ENCODE measurements at regions not wholly inside any gene's neighbourhood (a gene's known extent, or its start where the extent isn't known, plus 50 kb on each side); places are given as distances from the start of the nearest gene placed in this dataset.
"Not testable (repeated sequence)": the region's sequence is repeated elsewhere in the genome, so short reads cannot be mapped to it uniquely, and the experiment has no call there.

- Histone ChIP-seq H3K27ac (ENCODE audit: low read length) (no peak overlapping the region), H3K9me3 (no peaks in the 10 kb centered on the region), H3K4me1 (ENCODE audit: control insufficient read depth in 1 of 2, extremely low read depth in 1 of 2, insufficient read depth in 2 of 2, low read length in 2 of 2) (peaks cover 0 to 11% of the 10 kb centered on the region in 2 experiments), H3K36me3 (ENCODE audit: control insufficient read depth in 2 of 2, extremely low read depth in 1 of 2, insufficient read depth in 1 of 2, low read length in 1 of 2) (no peaks in the 10 kb centered on the region), H3K27me3 (replicated peaks in 1 of 2; ENCODE audit: control insufficient read depth in 2 of 2, extremely low read depth in 1 of 2, insufficient read depth in 2 of 2, low read length in 1 of 2) (peaks cover 0 to 5% of the 10 kb centered on the region in 2 experiments), H3K4me3 (ENCODE audit: control insufficient read depth in 1 of 2, extremely low read depth in 1 of 2, low read length in 1 of 2) (no peak overlapping the region)
- H3K9me3 Mint-ChIP-seq: peaks cover 3 to 31% (median 16%) of the 10 kb centered on the region in 3 donors
- H3K27ac Mint-ChIP-seq: no peak overlapping the region
- ChIA-PET POLR2A (no interaction called here), CTCF (no interaction called here)
- H3K36me3 Mint-ChIP-seq: peaks cover 4% of the 10 kb centered on the region
- H3K4me3 Mint-ChIP-seq: no peak overlapping the region
- H3K4me1 Mint-ChIP-seq: peaks cover 12 to 41% (median 12%) of the 10 kb centered on the region in 3 donors
- ATAC-seq (replicated peaks in 1 of 4) (no peak), DNase-seq (no peak)
- H3K27me3 Mint-ChIP-seq: peaks cover 6 to 26% of the 10 kb centered on the region in 2 donors
These were observed 212.0 kb upstream of the MGAT5 start for GRCh38 chr2:134041877-134042276.

- H3K27ac Mint-ChIP-seq; H3K27ac ChIP-seq (ENCODE audit: low read length); CTCF ChIA-PET; H3K36me3 ChIP-seq (ENCODE audit: control insufficient read depth in 2 of 2, extremely low read depth in 1 of 2, insufficient read depth in 1 of 2, low read length in 1 of 2); H3K4me3 ChIP-seq (ENCODE audit: control insufficient read depth in 1 of 2, extremely low read depth in 1 of 2, low read length in 1 of 2); ATAC-seq (replicated peaks in 1 of 4); H3K36me3 Mint-ChIP-seq; H3K27me3 ChIP-seq (replicated peaks in 1 of 2; ENCODE audit: control insufficient read depth in 2 of 2, extremely low read depth in 1 of 2, insufficient read depth in 2 of 2, low read length in 1 of 2); H3K9me3 ChIP-seq: not testable (repeated sequence)
- peaks cover 5 to 29% (median 15%) of the 10 kb centered on the region in 3 donors for H3K9me3 Mint-ChIP-seq
- peak overlapping the region in 1 of 3 donors; percentile 37 for H3K4me3 Mint-ChIP-seq
- 84% methylated on average over 7 of the region's 8 CpGs for WGBS (ENCODE audit: insufficient coverage)
- peaks cover 12 to 41% (median 12%) of the 10 kb centered on the region in 3 donors for H3K4me1 Mint-ChIP-seq
- POLR2A ChIA-PET: interaction anchor here in 1 of 2 donors (0.7 kb wide), 1 partner anchor 81 kb away, joined by 3 read pairs; no protein-coding TSS in a partner anchor
- H3K27me3 Mint-ChIP-seq: peaks cover 6 to 29% of the 10 kb centered on the region in 2 donors
- DNase-seq: peak in 1 of 35 experiments; percentile 17
- H3K4me1 ChIP-seq (ENCODE audit: control insufficient read depth in 1 of 2, extremely low read depth in 1 of 2, insufficient read depth in 2 of 2, low read length in 2 of 2): peaks cover 0 to 11% of the 10 kb centered on the region in 2 experiments
These were observed 210.8 kb upstream of the MGAT5 start for GRCh38 chr2:134043028-134043427.

DNA sequence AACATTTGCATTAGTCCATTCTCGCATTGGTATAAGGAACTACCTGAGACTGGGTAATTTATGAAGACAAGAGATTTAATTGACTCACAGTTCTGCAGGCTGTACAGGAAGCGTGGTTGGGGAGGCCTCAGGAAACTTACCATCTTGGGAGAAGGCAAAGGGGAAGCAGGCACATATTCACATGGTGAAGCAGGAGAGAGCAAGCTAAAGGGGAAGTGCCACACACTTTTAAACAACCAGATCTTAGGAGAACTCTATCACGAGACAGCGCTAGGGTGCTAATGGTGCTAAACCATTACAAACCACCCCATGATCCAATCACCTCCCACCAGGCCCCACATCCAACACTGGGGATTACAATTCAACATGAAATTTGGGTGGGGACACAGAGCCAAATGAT, 201.7 kb upstream of the MGAT5 start:
- Mint-ChIP-seq H3K9me3 (peaks cover 0 to 9% (median 3%) of the 10 kb centered on the region in 3 donors), H3K36me3 (no peaks in the 10 kb centered on the region), H3K4me3 (no peak overlapping the region), H3K27ac (no peak overlapping the region), H3K27me3 (peaks cover 0 to 10% of the 10 kb centered on the region in 2 donors), H3K4me1 (no peaks in the 10 kb centered on the region)
- ChIA-PET POLR2A (no interaction called here), CTCF (no interaction called here)
- no peaks in the 10 kb centered on the region for H3K4me1 ChIP-seq (ENCODE audit: control insufficient read depth in 1 of 2, extremely low read depth in 1 of 2, insufficient read depth in 2 of 2, low read length in 2 of 2)
- no peaks in the 10 kb centered on the region for H3K9me3 ChIP-seq
- WGBS (ENCODE audit: insufficient coverage): 30% methylated on average over 2 of the region's 4 CpGs
- H3K27me3 ChIP-seq (replicated peaks in 1 of 2; ENCODE audit: control insufficient read depth in 2 of 2, extremely low read depth in 1 of 2, insufficient read depth in 2 of 2, low read length in 1 of 2): no peaks in the 10 kb centered on the region
- ATAC-seq (replicated peaks in 1 of 4) (no peak), DNase-seq (no peak)
- no peak overlapping the region for H3K4me3 ChIP-seq (ENCODE audit: control insufficient read depth in 1 of 2, extremely low read depth in 1 of 2, low read length in 1 of 2)
- no peaks in the 10 kb centered on the region for H3K36me3 ChIP-seq (ENCODE audit: control insufficient read depth in 2 of 2, extremely low read depth in 1 of 2, insufficient read depth in 1 of 2, low read length in 1 of 2)
- H3K27ac ChIP-seq (ENCODE audit: low read length): no peak overlapping the region

DNA sequence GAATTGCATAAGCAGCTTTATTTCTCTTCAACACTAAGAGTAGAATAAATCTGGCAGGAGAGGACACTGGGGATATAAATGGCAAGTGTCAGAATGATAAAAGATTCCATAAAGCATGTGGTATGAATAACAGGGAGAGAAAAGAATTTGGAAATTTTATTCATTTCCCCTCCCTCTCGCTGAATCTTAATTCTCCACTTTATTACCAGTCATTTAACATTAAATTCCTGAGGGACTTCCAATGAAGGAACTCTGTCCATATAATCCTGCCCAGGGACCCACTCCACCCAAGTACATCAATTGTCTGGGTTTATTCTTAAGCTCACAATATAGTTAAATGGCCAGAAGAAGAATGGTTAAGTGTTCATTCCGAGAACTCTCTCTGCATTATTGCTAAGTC, 197.7 kb upstream of the MGAT5 start:
- H3K4me1 ChIP-seq (ENCODE audit: control insufficient read depth in 1 of 2, extremely low read depth in 1 of 2, insufficient read depth in 2 of 2, low read length in 2 of 2): peaks cover 0 to 6% of the 10 kb centered on the region in 2 experiments
- Mint-ChIP-seq H3K4me3 (no peak overlapping the region), H3K4me1 (peaks cover 6 to 9% (median 8%) of the 10 kb centered on the region in 3 donors), H3K9me3 (peaks cover 0 to 3% (median 0%) of the 10 kb centered on the region in 3 donors), H3K27ac (no peak overlapping the region), H3K36me3 (no peaks in the 10 kb centered on the region), H3K27me3 (peaks cover 4 to 7% of the 10 kb centered on the region in 2 donors)
- CTCF ChIA-PET: no interaction called here
- H3K9me3 ChIP-seq: no peaks in the 10 kb centered on the region
- no peak overlapping the region for H3K4me3 ChIP-seq (ENCODE audit: control insufficient read depth in 1 of 2, extremely low read depth in 1 of 2, low read length in 1 of 2)
- H3K27me3 ChIP-seq (replicated peaks in 1 of 2; ENCODE audit: control insufficient read depth in 2 of 2, extremely low read depth in 1 of 2, insufficient read depth in 2 of 2, low read length in 1 of 2): peaks cover 0 to 2% of the 10 kb centered on the region in 2 experiments
- no peak for ATAC-seq (replicated peaks in 1 of 4)
- POLR2A ChIA-PET: no interaction called here
- no peak overlapping the region for H3K27ac ChIP-seq (ENCODE audit: low read length)
- no CpG with 5 or more reads among the region's 2 CpGs for WGBS (ENCODE audit: insufficient coverage)
- no peaks in the 10 kb centered on the region for H3K36me3 ChIP-seq (ENCODE audit: control insufficient read depth in 2 of 2, extremely low read depth in 1 of 2, insufficient read depth in 1 of 2, low read length in 1 of 2)
- no peak for DNase-seq

- Mint-ChIP-seq H3K4me3 (peak overlapping the region; percentile 18 to 61 (median 56)), H3K27ac (peak overlapping the region; percentile 33 to 49), H3K9me3 (peaks cover 0 to 15% (median 6%) of the 10 kb centered on the region in 3 donors), H3K4me1 (peaks cover 11 to 14% (median 14%) of the 10 kb centered on the region in 3 donors)
- DNase-seq: peak in 2 of 35 experiments; percentile 16 to 28
- ATAC-seq (replicated peaks in 1 of 4); H3K27me3 Mint-ChIP-seq; H3K4me1 ChIP-seq (ENCODE audit: control insufficient read depth in 1 of 2, extremely low read depth in 1 of 2, insufficient read depth in 2 of 2, low read length in 2 of 2); H3K4me3 ChIP-seq (ENCODE audit: control insufficient read depth in 1 of 2, extremely low read depth in 1 of 2, low read length in 1 of 2); H3K9me3 ChIP-seq; H3K27ac ChIP-seq (ENCODE audit: low read length); H3K27me3 ChIP-seq (replicated peaks in 1 of 2; ENCODE audit: control insufficient read depth in 2 of 2, extremely low read depth in 1 of 2, insufficient read depth in 2 of 2, low read length in 1 of 2); POLR2A ChIA-PET; H3K36me3 Mint-ChIP-seq; H3K36me3 ChIP-seq (ENCODE audit: control insufficient read depth in 2 of 2, extremely low read depth in 1 of 2, insufficient read depth in 1 of 2, low read length in 1 of 2): not testable (repeated sequence)
- WGBS (ENCODE audit: insufficient coverage): 88% methylated on average over 2 of the region's 8 CpGs
- CTCF ChIA-PET: interaction anchor here in 1 of 2 donors (0.6 kb wide), 1 partner anchor 530 kb away, joined by 3 read pairs; no protein-coding TSS in a partner anchor
These were observed 192.8 kb upstream of the MGAT5 start for GRCh38 chr2:134061066-134061465.

- peaks cover 11 to 14% (median 14%) of the 10 kb centered on the region in 3 donors for H3K4me1 Mint-ChIP-seq
- CTCF ChIA-PET, H3K27ac Mint-ChIP-seq: not testable (repeated sequence)
These were observed 191.6 kb upstream of the MGAT5 start for GRCh38 chr2:134062235-134062634.

DNA sequence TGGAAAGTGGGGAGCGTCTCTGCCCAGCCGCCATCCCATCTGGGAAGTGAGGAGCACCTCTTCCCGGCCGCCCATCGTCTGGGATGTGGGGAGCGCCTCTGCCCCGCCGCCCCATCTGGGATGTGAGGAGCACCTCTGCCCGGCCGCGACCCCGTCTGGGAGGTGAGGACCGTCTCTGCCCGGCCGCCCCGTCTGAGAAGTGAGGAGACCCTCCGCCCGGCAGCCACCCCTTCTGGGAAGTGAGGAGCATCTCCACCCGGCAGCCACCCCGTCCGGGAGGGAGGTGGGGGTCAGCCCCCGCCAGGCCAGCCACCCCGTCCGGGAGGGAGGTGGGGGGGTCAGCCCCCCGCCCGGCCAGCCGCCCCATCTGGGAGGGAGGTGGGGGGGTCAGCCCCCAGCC, 190.0 kb upstream of the MGAT5 start:
- H3K27ac Mint-ChIP-seq; ATAC-seq (replicated peaks in 1 of 4); H3K4me1 ChIP-seq (ENCODE audit: control insufficient read depth in 1 of 2, extremely low read depth in 1 of 2, insufficient read depth in 2 of 2, low read length in 2 of 2); H3K27me3 Mint-ChIP-seq; H3K36me3 ChIP-seq (ENCODE audit: control insufficient read depth in 2 of 2, extremely low read depth in 1 of 2, insufficient read depth in 1 of 2, low read length in 1 of 2); CTCF ChIA-PET; H3K4me3 Mint-ChIP-seq; POLR2A ChIA-PET; H3K27ac ChIP-seq (ENCODE audit: low read length); H3K36me3 Mint-ChIP-seq; H3K27me3 ChIP-seq (replicated peaks in 1 of 2; ENCODE audit: control insufficient read depth in 2 of 2, extremely low read depth in 1 of 2, insufficient read depth in 2 of 2, low read length in 1 of 2); DNase-seq; H3K4me3 ChIP-seq (ENCODE audit: control insufficient read depth in 1 of 2, extremely low read depth in 1 of 2, low read length in 1 of 2); H3K9me3 ChIP-seq: not testable (repeated sequence)
- peaks cover 11 to 14% (median 14%) of the 10 kb centered on the region in 3 donors for H3K4me1 Mint-ChIP-seq
- peaks cover 0 to 15% (median 6%) of the 10 kb centered on the region in 3 donors for H3K9me3 Mint-ChIP-seq
- 94% methylated on average over 6 of the region's 27 CpGs for WGBS (ENCODE audit: insufficient coverage)

More at GRCh38 chr2:134062235-134062634, 191.6 kb upstream of the MGAT5 start:
- H3K9me3 ChIP-seq; ATAC-seq (replicated peaks in 1 of 4); H3K27ac ChIP-seq (ENCODE audit: low read length); H3K36me3 Mint-ChIP-seq; H3K4me3 Mint-ChIP-seq; H3K36me3 ChIP-seq (ENCODE audit: control insufficient read depth in 2 of 2, extremely low read depth in 1 of 2, insufficient read depth in 1 of 2, low read length in 1 of 2); POLR2A ChIA-PET; H3K4me1 ChIP-seq (ENCODE audit: control insufficient read depth in 1 of 2, extremely low read depth in 1 of 2, insufficient read depth in 2 of 2, low read length in 2 of 2); DNase-seq; H3K4me3 ChIP-seq (ENCODE audit: control insufficient read depth in 1 of 2, extremely low read depth in 1 of 2, low read length in 1 of 2); H3K27me3 Mint-ChIP-seq; H3K27me3 ChIP-seq (replicated peaks in 1 of 2; ENCODE audit: control insufficient read depth in 2 of 2, extremely low read depth in 1 of 2, insufficient read depth in 2 of 2, low read length in 1 of 2): not testable (repeated sequence)
- no CpG with 5 or more reads among the region's 3 CpGs for WGBS (ENCODE audit: insufficient coverage)
- H3K9me3 Mint-ChIP-seq: peaks cover 0 to 15% (median 6%) of the 10 kb centered on the region in 3 donors

Measured in T-cell (primary cell).